Fibroblast of peridontal ligament (primary cell): ENCODE measurements at regions not wholly inside any gene's neighbourhood (a gene's known extent, or its start where the extent isn't known, plus 50 kb on each side); places are given as distances from the start of the nearest gene placed in this dataset.

Source experiments
- DNase-seq: peaks from one replicate; pipeline ENCODE4 v3.0.0-alpha.2; 2010; ENCODE audit errors: extremely low read depth

DNA sequence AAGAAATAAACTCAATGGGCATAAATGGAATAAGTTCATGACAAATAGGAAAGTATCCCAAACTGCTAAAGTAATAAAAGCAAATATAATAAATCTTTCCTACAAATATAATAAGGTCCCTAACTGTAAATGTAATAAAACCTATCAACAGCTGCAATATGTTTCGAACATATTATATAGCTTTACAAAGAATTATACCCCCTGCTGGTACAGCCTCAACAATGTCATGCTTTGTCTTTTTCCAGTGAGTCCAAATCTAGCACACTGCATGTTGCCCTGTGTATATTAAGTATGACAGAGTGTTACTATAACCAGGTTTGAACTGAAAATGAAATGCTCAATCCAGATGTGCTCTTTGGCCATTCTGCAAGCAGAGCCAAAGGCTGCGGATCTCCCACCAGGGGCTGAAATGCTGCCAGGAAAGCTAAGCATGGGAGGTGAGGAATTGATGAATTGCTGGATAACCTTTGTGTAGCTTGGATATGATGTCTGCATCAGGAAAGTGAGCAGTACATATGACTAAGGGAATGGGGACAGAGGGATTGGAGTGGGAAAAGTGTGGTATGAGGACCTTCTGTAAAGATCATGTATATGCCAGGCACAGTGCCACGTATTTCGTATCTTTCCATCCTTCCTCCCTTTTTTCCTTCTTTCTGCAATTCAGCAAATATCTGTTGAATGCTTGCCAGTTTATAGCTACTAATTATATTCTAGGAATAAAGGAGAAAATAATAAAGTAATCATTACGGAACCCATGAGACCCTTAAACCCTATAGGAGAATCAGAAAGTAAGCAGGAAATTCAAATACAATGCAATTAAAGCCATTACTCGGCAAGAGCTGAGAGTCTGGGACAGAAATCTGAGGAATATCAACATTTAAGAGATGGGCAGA is 954.6 kb upstream of the LCORL start:
- no peak for DNase-seq

- DNase-seq, result no peak
Measured at GRCh38 chr4:18973296-18973695, 951.7 kb upstream of the LCORL start.

DNA sequence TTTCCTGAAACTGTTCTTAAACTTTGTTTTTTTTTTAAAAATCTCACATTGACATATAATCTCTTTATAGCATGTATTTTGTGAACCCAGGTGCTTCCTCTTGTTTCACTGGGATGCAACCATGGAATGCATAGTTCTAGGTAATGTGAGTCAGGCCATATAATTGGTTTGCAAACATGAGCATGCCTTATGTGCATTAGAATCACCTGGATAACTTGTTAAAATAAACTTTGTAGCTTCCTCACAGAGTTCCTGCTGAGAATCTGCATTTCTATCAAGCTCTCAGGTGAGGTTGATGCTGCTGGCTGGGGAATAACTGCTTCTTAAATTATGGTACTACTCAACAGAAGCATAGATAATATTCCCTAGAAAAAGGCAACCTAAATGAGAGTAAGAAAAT is 940.3 kb upstream of the LCORL start:
- DNase-seq, result no peak

DNA sequence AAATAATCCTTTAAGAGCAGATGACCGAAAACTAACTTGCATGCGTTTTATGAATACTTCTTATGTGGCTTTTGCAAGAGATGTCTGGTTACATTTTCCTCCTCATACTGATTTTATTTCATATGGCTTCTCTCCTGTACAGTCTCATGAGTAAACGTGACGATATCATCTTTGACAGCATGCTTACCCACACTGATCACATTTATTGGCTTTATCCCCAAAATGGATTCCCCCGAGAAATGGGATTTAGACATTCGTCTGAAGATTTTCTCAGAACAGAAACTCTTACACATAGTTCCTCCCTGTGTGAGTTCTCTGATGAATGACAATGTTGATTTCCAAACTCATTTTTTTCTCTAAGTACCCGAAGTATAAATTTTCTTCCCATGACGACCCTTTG is 939.7 kb upstream of the LCORL start:
- DNase-seq, result no peak

- DNase-seq, result no peak
Measured at GRCh38 chr4:18957716-18958115, 936.2 kb upstream of the LCORL start.

GRCh38 chr4:18954538-18954937 is 933.0 kb upstream of the LCORL start:
- DNase-seq, result no peak

GRCh38 chr4:18953613-18954012 is 932.1 kb upstream of the LCORL start:
- no peak for DNase-seq

- no peak for DNase-seq
Measured at GRCh38 chr4:18945464-18945863, 923.9 kb upstream of the LCORL start.

- no peak for DNase-seq
Measured at GRCh38 chr4:18942874-18943273, 921.3 kb upstream of the LCORL start.

DNA sequence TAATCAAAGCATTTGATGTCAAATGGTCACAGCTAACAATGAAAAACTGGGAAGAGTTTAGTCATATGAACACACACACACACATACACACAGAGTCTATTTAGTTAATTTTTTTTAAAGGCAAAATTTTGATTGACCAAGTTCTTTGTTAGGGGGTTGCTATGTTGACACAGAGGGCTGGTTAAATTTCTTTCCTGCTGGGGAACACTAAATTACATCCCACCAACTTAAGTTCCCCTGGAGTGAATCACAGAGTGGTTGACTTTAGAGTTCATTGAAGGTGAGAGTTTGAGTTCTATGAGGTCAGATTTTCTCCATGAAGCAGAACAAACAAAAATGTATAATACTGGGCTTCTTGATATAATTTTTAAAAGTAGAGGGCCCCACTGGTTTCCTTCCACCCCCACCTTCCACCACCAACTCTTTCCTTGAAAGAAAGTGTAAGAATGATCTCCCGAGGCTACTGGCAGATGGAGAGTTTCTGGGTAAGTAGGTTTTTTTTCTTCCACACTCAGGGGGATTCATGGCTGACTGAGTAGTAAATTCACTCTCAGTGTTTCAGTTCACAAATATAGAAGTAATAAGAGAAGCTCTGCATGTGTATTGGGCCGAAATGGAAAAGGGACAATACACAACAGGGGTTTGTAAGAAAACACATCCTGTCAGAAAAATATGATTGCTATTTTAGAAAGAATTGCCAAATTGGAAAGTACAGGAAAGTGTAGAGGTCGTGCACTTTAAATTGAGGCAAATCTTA is 917.0 kb upstream of the LCORL start:
- no peak for DNase-seq

DNA sequence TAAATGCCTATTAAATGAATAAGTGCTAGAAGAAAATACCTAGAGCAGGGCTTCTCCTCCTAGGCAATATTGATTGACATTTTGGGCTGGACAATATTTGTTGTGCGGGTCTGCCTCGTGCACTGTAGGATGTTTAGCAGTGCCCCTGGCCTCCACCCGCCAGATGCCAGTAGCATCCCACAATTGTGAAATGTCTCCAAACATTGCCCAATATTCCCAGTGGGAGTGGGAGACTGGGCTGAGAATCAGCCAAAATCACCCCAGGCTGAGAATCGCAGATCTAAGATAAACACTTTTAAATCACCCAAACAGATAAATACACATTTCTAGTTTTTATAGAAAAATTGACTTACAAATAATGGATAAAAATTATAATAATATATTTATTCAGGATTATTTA is 916.2 kb upstream of the LCORL start:
- DNase-seq, result no peak

DNA sequence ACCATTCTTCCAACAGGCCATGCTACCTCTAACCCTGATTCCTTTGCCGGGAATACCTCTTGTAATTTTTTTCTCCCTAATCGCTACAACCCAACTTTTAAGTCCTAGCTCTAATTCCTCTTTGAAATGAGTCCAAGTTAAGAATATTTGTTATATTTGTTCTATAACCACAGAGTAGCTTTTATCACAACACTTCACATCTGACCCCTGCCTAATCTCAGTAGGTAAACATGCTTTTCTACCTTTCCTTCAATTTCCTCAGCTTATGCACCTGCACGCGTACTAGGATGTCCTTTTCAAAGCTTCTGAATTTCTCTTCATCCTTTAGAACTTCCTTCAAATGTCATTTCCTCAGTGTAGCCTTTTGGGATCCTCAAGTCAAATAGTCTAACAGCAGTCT is 915.5 kb upstream of the LCORL start:
- no peak for DNase-seq

GRCh38 chr4:18935659-18936345 is 914.2 kb upstream of the LCORL start:
- DNase-seq, result no peak

DNA sequence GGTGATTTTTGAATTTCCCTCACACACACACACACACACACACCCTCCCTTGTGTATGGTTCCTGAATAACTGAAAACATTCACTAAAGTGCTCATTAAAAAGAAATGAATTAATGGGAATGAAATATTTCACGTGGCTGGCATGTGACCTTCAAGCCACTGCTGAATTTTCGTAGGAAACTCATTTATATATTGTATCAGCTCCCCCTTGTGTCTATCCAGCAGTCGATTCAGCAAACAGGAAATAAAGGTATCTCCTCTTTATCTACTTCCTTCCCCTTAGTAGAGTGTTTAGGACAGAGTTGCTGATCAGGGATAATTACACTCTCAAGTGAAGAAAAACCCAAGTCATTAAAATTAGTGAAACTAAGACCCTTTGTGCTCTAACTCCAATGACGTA is 912.6 kb upstream of the LCORL start:
- DNase-seq, result peak; percentile 1

GRCh38 chr4:18932730-18933339 is 911.3 kb upstream of the LCORL start:
- no peak for DNase-seq

DNA sequence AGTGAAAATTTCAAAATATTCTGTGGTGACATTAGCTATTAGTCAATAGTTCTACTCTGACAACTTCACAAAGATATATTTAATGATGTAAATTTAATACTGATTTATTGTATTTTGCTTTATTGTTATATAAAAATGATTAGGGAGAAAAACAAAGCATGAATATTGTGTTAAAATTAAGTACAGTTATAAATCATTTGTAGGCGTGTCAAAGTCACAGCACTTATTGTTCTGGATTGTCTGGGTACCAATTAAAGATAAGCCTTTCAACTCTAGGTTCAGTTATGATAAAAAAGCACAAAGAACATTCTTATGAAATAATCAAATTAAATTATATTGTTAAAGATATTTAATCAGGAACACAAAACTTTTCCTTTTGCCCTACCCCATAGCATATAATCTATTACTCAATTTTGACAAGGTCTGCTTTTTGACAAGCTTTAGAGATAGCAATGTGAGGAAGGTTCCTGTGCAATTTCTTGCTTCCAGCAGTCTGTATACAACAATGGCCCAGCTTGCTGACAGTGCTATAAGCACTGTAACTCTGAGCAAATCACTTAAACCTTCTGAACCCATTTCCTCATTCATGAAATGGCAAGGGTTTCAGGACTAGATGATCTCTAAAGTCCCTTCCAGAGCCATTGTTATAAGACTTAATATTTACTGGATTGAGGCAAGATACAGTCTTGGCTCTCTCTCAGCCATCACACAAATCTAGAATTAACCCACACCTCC is 910.3 kb upstream of the LCORL start:
- no peak for DNase-seq

GRCh38 chr4:18930487-18930886 is 908.9 kb upstream of the LCORL start:
- DNase-seq, result no peak

- no peak for DNase-seq
Measured at GRCh38 chr4:18923496-18924161, 902.1 kb upstream of the LCORL start.

- DNase-seq, result no peak
Measured at GRCh38 chr4:18917689-18918088, 896.1 kb upstream of the LCORL start.

- DNase-seq, result no peak
Measured at GRCh38 chr4:18914182-18914581, 892.6 kb upstream of the LCORL start.

- no peak for DNase-seq
Measured at GRCh38 chr4:18894928-18895327, 873.4 kb upstream of the LCORL start.
